Kasumi-1 (cell line): ENCODE measurements at regions not wholly inside any gene's neighbourhood (a gene's known extent, or its start where the extent isn't known, plus 50 kb on each side); places are given as distances from the start of the nearest gene placed in this dataset.
"Not testable (repeated sequence)": the region's sequence is repeated elsewhere in the genome, so short reads cannot be mapped to it uniquely, and the experiment has no call there.

Source experiments
- DNase-seq, 2 experiments: peaks; one replicate each; lab custom pipeline; 2025; lab: John Stamatoyannopoulos, UW

- no peak for DNase-seq
These were observed 1464.8 kb upstream of the PRMT6 start for GRCh38 chr1:105591681-105592080.

- peak; percentile 53 to 60 for DNase-seq
These were observed 1447.8 kb upstream of the PRMT6 start for GRCh38 chr1:105608713-105609112.

GRCh38 chr1:105626276-105626987 is 1430.0 kb upstream of the PRMT6 start:
- DNase-seq: no peak

- not testable (repeated sequence) for DNase-seq
These were observed 1425.2 kb upstream of the PRMT6 start for GRCh38 chr1:105631153-105631744.

- DNase-seq: no peak
These were observed 1423.9 kb upstream of the PRMT6 start for GRCh38 chr1:105632342-105633196.

GRCh38 chr1:105636052-105636451 is 1420.4 kb upstream of the PRMT6 start:
- no peak for DNase-seq

- DNase-seq: no peak
These were observed 1415.1 kb upstream of the PRMT6 start for GRCh38 chr1:105641407-105641806.

- DNase-seq: no peak
These were observed 1404.4 kb upstream of the PRMT6 start for GRCh38 chr1:105652109-105652508.

GRCh38 chr1:105655032-105655431 is 1401.4 kb upstream of the PRMT6 start:
- DNase-seq: no peak

GRCh38 chr1:105664495-105664894 is 1392.0 kb upstream of the PRMT6 start:
- DNase-seq: peak in 1 of 2 experiments; percentile 2

GRCh38 chr1:105678334-105678733 is 1378.1 kb upstream of the PRMT6 start:
- DNase-seq: no peak

- DNase-seq: no peak
These were observed 1371.8 kb upstream of the PRMT6 start for GRCh38 chr1:105684714-105685113.

GRCh38 chr1:105686026-105686425 is 1370.4 kb upstream of the PRMT6 start:
- DNase-seq: no peak

- DNase-seq: no peak
These were observed 1369.4 kb upstream of the PRMT6 start for GRCh38 chr1:105686874-105687690.

GRCh38 chr1:105700723-105701122 is 1355.8 kb upstream of the PRMT6 start:
- DNase-seq: no peak

GRCh38 chr1:105724286-105724685 is 1332.2 kb upstream of the PRMT6 start:
- DNase-seq: no peak

GRCh38 chr1:105730701-105731100 is 1325.8 kb upstream of the PRMT6 start:
- DNase-seq: no peak

- DNase-seq: no peak
These were observed 1320.1 kb upstream of the PRMT6 start for GRCh38 chr1:105736349-105736748.

- no peak for DNase-seq
These were observed 1276.7 kb upstream of the PRMT6 start for GRCh38 chr1:105779727-105780126.

- DNase-seq: no peak
These were observed 1271.5 kb upstream of the PRMT6 start for GRCh38 chr1:105785021-105785420.

- peak; percentile 53 to 73 for DNase-seq
These were observed 1262.8 kb upstream of the PRMT6 start for GRCh38 chr1:105793536-105794146.

GRCh38 chr1:105795741-105796140 is 1260.7 kb upstream of the PRMT6 start:
- DNase-seq: no peak
